ENCODE measurements at regions not wholly inside any gene's neighbourhood (a gene's known extent, or its start where the extent isn't known, plus 50 kb on each side); places are given as distances from the start of the nearest gene placed in this dataset.

DNA sequence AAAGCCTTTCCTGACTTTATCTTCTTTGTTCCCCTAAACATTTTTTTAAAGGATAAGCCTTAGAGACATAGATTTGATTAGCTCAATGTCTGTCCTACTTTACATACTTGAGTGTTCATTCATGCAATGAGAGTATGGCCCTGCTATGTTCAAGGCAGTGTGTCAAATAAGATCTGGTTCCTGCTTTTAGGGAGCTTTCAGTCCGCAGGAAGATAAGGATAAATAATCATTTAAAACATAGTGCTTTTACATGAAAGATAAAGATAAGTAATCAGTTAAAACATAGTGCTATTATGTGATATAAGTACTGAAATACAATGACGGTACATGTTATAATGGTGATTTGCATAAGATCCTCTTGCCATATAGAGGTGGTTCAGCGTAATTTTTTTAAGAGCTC is 378.3 kb upstream of the PRICKLE1 start:
- H3K4me3 ChIP-seq (ENCODE audit: low read depth, low read length): no peak overlapping the region
- TF ChIP-seq POLR2A (IDR thresholded peaks at IDR 0.05; ENCODE audit: extremely low read depth, insufficient read length) (no peak), CTCF (IDR thresholded peaks at IDR 0.05; ENCODE audit: low read depth, low read length) (no peak), MYC (IDR thresholded peaks at IDR 0.05; ENCODE audit: low read depth, low read length) (no peak)
- TF ChIP-seq, protein P1, sequence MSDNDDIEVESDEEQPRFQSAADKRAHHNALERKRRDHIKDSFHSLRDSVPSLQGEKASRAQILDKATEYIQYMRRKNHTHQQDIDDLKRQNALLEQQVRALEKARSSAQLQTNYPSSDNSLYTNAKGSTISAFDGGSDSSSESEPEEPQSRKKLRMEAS (IDR thresholded peaks at IDR 0.05; ENCODE audit: low read depth, low read length): no peak
- DNase-seq (ENCODE audit: low read depth): no peak

DNA sequence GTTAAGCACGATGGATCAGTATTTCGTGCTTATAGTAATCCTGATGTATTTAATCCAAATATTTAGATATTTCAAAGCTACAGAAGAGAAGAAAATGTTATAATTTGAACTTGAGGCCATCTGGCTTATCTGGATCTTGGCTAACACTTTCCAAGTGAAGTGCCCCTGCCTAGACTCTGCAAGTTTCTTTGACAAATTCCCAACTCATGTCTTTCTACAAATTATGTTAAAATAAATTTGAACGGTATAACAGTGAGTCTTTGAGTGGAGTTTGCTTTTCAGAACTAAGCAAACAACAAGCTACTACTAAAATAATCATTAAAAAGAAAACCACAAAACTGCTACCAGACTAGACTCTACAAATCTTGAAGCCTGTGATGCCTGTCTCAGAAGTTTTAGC is 374.4 kb upstream of the PRICKLE1 start:
- TF ChIP-seq, protein P1 (IDR thresholded peaks at IDR 0.05; ENCODE audit: low read depth, low read length): no peak
- TF ChIP-seq MYC (IDR thresholded peaks at IDR 0.05; ENCODE audit: low read depth, low read length): no peak
- TF ChIP-seq CTCF (IDR thresholded peaks at IDR 0.05; ENCODE audit: low read depth, low read length): no peak
- no peak overlapping the region for H3K4me3 ChIP-seq (ENCODE audit: low read depth, low read length)
- no peak for DNase-seq (ENCODE audit: low read depth)

- no peak for DNase-seq (ENCODE audit: low read depth)
- TF ChIP-seq, protein P1 (IDR thresholded peaks at IDR 0.05; ENCODE audit: low read depth, low read length): no peak
- TF ChIP-seq POLR2A (IDR thresholded peaks at IDR 0.05; ENCODE audit: extremely low read depth, insufficient read length): no peak
- H3K4me3 ChIP-seq (ENCODE audit: low read depth, low read length): no peak overlapping the region
Measured at GRCh38 chr12:42962384-42962783, 372.8 kb upstream of the PRICKLE1 start.

DNA sequence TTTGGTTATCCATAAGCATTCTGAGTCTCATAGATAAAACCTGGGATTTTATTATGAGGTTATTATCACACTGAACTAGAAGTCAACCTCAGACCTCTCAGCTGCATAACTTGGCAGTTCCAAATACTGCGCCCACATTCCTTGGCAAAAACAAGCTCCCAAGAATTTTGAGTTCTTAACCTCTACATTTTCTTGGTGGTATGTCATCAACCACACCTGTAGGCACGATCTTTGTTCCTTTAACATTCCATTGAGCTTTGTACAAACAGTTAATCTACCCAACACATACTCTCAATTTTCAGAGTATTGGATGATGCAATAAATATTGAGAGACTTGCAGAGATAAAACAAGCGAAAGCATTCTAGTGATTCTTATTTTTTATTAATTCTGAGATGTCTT is 371.8 kb upstream of the PRICKLE1 start:
- no peak for DNase-seq (ENCODE audit: low read depth)
- no peak for TF ChIP-seq CTCF (IDR thresholded peaks at IDR 0.05; ENCODE audit: low read depth, low read length)
- H3K4me3 ChIP-seq (ENCODE audit: low read depth, low read length): no peak overlapping the region

GRCh38 chr12:42960087-42960527 is 370.6 kb upstream of the PRICKLE1 start:
- no peak overlapping the region for H3K4me3 ChIP-seq (ENCODE audit: low read depth, low read length)
- TF ChIP-seq POLR2A (IDR thresholded peaks at IDR 0.05; ENCODE audit: extremely low read depth, insufficient read length) (no peak), CTCF (IDR thresholded peaks at IDR 0.05; ENCODE audit: low read depth, low read length) (no peak), MYC (IDR thresholded peaks at IDR 0.05; ENCODE audit: low read depth, low read length) (no peak)
- TF ChIP-seq, protein P1 (IDR thresholded peaks at IDR 0.05; ENCODE audit: low read depth, low read length): no peak
- no peak for DNase-seq (ENCODE audit: low read depth)

- DNase-seq (ENCODE audit: low read depth): no peak
- H3K4me3 ChIP-seq (ENCODE audit: low read depth, low read length): no peak overlapping the region
Measured at GRCh38 chr12:42958291-42958674, 368.7 kb upstream of the PRICKLE1 start.

More at GRCh38 chr12:42958291-42958674, 368.7 kb upstream of the PRICKLE1 start:
- TF ChIP-seq POLR2A (IDR thresholded peaks at IDR 0.05; ENCODE audit: extremely low read depth, insufficient read length) (no peak), CTCF (IDR thresholded peaks at IDR 0.05; ENCODE audit: low read depth, low read length) (no peak), MYC (IDR thresholded peaks at IDR 0.05; ENCODE audit: low read depth, low read length) (no peak)
- TF ChIP-seq, protein P1 (IDR thresholded peaks at IDR 0.05; ENCODE audit: low read depth, low read length): no peak
